ENCODE measurements at regions not wholly inside any gene's neighbourhood (a gene's known extent, or its start where the extent isn't known, plus 50 kb on each side); places are given as distances from the start of the nearest gene placed in this dataset.

GRCh38 chr4:115353370-115353769 is 239.9 kb upstream of the NDST4 start:
- no peak for TF ChIP-seq CTCF (conservative IDR thresholded peaks at IDR 0.05; ENCODE audit: low read depth, low read length)
- H3K4me3 ChIP-seq (ENCODE audit: low read length), result no peak overlapping the region
- no peak for DNase-seq (ENCODE audit: low read depth)

GRCh38 chr4:115343171-115343570 is 229.8 kb upstream of the NDST4 start:
- no peak overlapping the region for H3K4me3 ChIP-seq (ENCODE audit: low read length)
- no peak for TF ChIP-seq CTCF (conservative IDR thresholded peaks at IDR 0.05; ENCODE audit: low read depth, low read length)
- no peak for DNase-seq (ENCODE audit: low read depth)

- no peak for DNase-seq (ENCODE audit: low read depth)
- no peak for TF ChIP-seq CTCF (conservative IDR thresholded peaks at IDR 0.05; ENCODE audit: low read depth, low read length)
- H3K4me3 ChIP-seq (ENCODE audit: low read length), result no peak overlapping the region
Observed at GRCh38 chr4:115334736-115335411, 221.5 kb upstream of the NDST4 start.

- TF ChIP-seq CTCF (conservative IDR thresholded peaks at IDR 0.05; ENCODE audit: low read depth, low read length), result no peak
- H3K4me3 ChIP-seq (ENCODE audit: low read length), result no peak overlapping the region
- DNase-seq (ENCODE audit: low read depth), result no peak
Observed at GRCh38 chr4:115332078-115332477, 218.7 kb upstream of the NDST4 start.

GRCh38 chr4:115331241-115331640 is 217.8 kb upstream of the NDST4 start:
- no peak for DNase-seq (ENCODE audit: low read depth)
- no peak for TF ChIP-seq CTCF (conservative IDR thresholded peaks at IDR 0.05; ENCODE audit: low read depth, low read length)
- no peak overlapping the region for H3K4me3 ChIP-seq (ENCODE audit: low read length)

GRCh38 chr4:115325836-115326235 is 212.4 kb upstream of the NDST4 start:
- no peak overlapping the region for H3K4me3 ChIP-seq (ENCODE audit: low read length)
- no peak for DNase-seq (ENCODE audit: low read depth)
- TF ChIP-seq CTCF (conservative IDR thresholded peaks at IDR 0.05; ENCODE audit: low read depth, low read length), result no peak

- no peak for DNase-seq (ENCODE audit: low read depth)
- TF ChIP-seq CTCF (conservative IDR thresholded peaks at IDR 0.05; ENCODE audit: low read depth, low read length), result no peak
- H3K4me3 ChIP-seq (ENCODE audit: low read length), result no peak overlapping the region
Observed at GRCh38 chr4:115323106-115323707, 209.8 kb upstream of the NDST4 start.

Data from retinal pigment epithelial cell (primary cell).